ENCODE measurements at regions not wholly inside any gene's neighbourhood (a gene's known extent, or its start where the extent isn't known, plus 50 kb on each side); places are given as distances from the start of the nearest gene placed in this dataset.

DNA sequence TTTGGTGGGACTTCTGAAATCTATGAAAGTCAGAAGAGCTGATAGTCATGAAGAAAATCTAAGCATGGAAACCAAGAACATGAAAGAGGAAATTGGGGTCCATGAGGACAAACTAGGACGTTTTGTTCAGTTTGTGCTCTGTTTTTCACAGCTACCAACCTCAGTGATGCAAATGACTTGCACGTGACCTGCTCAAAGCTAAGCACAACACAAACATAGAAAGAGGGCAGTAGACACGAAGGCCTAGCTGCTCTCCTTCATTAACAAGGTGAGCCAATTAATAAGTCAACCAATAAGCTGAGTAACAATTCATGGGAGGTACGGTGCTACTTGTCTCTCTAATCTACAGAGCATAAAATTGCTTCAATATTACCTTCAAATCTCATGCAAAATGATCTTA, 684.1 kb downstream of the TRAM1L1 start:
- TF ChIP-seq EZH2phosphoT487 (IDR thresholded peaks at IDR 0.05; ENCODE audit: insufficient read depth, low read depth): no peak
- no peak for TF ChIP-seq EZH2 (IDR thresholded peaks at IDR 0.05; ENCODE audit: insufficient read depth, poor library complexity, severe bottlenecking)

Measured in GM23248 (cell line).